Pulmonary artery endothelial cell (primary cell): ENCODE measurements at regions not wholly inside any gene's neighbourhood (a gene's known extent, or its start where the extent isn't known, plus 50 kb on each side); places are given as distances from the start of the nearest gene placed in this dataset.

Experiments used
- DNase-seq: peaks from one replicate; pipeline ENCODE4 v3.0.0-alpha.2; 2011; ENCODE audit warnings: low read depth, low spot score

DNA sequence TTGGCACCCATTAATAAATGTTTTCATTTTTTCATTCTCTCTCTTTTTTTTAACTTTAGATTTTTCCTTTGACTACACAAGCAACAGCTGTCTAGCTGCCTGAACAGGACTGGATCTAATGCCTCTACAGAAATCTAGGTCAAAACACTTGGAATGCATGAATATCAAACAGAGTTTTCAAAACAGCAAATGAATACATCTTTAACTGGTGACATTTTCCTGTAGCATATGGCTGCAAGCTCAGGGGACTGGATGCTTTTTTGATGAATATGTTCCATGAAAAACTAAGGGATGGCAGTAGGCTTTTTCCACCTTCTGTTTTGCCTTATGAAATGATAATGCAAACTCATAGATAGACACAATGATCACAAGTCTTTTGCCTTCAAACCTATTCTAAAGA, 661.7 kb downstream of the MCTP2 start:
- no peak for DNase-seq

DNA sequence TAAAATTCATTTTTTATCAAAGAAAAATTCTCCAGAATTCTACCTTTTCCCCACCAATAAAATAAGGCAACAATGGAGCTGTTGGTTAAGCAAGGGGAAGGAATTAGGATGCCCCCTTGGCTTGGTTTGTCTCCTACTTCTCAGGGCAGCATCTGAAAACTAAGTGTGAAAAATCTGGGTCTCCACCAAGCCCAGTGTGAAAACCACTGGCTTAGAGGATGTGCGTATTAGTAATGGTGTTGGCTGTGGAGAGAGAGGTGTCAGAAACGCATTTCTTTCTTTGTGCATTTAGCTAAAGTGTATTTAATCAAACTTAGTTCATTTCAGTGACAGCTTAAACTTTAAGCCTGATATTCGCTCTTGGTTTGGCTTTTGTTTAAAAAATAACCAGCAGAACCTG, 662.7 kb downstream of the MCTP2 start:
- DNase-seq, result no peak

GRCh38 chr15:94909510-94909909, 678.1 kb downstream of the MCTP2 start:
- DNase-seq, result no peak

DNA sequence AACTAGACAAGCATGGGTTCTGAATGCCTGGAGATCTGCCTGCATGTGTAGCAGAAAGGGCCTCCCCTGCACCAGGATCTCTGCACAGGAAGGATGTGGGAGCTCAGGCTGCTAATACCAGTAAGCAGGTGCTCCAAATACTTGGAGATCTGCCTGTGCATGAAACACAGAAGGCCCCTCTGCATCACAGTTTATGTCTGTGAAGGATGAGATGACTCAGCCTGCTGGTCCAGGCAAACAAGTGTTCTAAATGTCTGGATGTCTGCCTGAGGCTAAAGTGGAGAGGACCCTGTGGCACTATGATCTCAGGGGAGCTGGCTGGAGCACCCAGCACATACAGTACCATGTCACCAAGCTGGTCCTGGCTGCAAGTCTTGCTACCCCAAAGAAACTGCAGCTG, 678.8 kb downstream of the MCTP2 start:
- DNase-seq, result peak; percentile 24

DNA sequence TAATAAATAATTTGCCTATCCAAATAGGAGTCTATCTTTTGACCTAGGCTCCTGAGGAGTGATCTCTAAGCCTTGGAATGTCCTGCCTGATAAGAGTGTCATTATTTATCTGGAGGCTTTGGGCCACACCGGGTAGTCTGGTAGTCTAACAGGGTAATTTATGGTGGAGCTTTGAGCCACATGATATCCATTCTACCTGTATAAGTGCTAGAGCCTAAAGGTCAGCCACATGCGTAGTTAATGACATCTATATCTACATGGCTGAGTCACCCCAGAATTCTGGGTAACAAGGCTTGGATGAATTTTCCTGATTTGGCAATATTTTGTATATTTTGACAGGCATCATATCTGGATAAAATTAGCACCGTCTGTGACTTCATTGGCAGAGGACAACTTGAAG, 681.4 kb downstream of the MCTP2 start:
- no peak for DNase-seq

GRCh38 chr15:94917068-94917467, 685.7 kb downstream of the MCTP2 start:
- DNase-seq, result no peak

DNA sequence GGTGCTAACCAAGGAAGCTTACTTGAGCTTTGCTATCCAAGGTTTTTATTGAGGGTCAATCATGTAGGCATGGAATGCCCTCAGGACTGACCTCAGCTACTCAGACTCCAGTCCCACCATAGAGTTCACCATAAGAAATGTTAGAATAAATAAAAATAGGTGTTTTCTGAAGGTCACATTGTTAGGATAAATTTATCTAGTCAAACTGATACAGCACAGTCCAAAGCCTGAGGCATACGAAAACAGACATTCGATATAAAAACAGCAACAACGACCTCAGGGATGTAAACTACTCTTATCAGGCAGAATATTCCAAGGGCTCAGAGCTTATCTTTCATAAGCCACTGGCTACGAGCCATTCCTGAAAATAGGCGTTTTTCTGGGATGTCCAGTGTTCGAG, 690.6 kb downstream of the MCTP2 start:
- DNase-seq, result no peak

DNA sequence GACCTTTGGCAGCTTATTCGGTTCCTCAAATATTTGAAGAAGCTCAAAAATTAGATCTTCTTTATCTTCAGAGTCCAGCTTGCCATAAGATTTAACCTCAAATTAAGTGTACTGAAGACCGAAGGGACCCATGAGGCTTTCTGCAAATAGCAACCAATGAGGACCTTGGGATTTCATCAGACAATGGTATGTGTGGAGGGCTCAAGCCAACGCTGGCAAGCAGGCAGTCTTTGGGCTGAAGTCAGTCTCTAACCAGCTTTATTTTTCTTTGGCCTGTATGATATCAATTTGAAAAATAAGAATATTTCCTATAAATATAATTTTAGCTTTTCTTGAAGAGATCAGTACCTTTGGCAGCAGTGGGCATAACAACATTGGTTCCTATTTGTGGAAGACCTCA, 692.7 kb downstream of the MCTP2 start:
- DNase-seq, result no peak

DNA sequence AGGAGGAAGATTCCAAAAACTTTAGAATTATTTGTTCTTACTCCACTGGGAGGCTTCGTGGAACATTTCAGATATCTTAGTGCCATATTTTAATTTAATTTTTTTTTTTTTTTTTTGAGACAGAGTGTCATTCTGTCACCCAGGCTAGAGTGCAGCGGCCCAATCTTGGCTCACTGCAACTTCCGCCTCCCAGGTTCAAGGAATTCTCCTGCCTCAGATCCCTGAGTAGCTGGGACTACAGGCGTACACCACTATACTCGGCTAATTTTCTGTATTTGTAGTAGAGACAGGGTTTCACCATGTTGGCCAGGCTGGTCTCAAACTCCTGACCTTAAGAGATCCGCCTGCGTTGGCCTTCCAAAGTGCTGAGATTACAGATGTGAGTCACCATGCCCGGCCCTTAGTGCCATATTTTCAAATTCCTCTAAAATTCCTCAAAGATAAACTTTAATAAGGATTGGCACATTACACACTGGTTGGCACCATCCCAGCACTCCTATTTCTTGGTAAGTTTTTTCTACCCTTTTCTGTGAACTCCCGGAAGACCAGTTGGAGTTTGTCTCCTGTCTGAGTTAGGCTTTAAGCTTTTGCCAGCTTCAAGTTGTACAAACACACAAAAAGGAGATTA, 693.7 kb downstream of the MCTP2 start:
- DNase-seq, result peak; percentile 2

- no peak for DNase-seq
These were observed 694.3 kb downstream of the MCTP2 start for GRCh38 chr15:94925680-94926079.

GRCh38 chr15:94927003-94927402, 695.6 kb downstream of the MCTP2 start:
- no peak for DNase-seq

DNA sequence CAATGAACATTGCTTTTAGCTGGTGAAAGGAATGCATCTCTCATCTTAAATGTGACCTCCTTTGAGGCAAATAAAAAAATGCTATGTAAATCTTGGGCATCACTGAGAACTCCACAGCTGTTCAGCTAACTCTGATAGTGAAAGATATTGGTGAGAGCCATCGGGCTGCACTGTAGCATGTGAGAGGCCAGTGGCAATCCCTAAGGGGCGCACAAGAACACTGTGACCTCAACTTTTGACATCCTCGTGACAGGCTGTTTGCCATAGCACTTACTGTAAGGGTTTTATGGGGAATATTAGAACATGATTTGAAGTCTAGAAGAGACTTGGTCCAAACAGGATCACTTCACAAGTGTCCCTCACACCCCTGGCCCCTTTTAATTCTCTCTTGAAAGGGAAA, 697.9 kb downstream of the MCTP2 start:
- DNase-seq, result no peak

GRCh38 chr15:94930441-94930840, 699.1 kb downstream of the MCTP2 start:
- no peak for DNase-seq

- DNase-seq, result no peak
These were observed 699.6 kb downstream of the MCTP2 start for GRCh38 chr15:94930960-94931359.

GRCh38 chr15:94934440-94934839, 703.1 kb downstream of the MCTP2 start:
- no peak for DNase-seq

DNA sequence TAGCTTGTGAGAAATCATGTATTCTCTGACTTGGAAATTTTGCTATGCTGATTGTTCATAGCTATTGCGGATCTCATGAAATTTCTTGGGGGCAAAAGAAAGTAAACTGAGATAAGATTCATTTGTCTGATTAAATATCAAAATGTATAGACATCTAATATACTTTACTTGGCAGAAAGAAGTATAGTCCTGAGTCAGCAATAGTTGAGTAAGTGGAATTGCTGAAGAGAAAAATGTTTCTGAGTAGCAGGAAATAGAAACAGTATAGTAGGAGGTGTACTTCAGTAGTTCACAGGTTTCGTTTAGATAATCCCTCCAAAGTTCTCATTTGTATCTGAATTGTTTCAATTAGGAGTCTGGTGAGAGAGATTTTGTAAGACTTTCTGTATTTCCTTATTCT, 705.9 kb downstream of the MCTP2 start:
- DNase-seq, result no peak

DNA sequence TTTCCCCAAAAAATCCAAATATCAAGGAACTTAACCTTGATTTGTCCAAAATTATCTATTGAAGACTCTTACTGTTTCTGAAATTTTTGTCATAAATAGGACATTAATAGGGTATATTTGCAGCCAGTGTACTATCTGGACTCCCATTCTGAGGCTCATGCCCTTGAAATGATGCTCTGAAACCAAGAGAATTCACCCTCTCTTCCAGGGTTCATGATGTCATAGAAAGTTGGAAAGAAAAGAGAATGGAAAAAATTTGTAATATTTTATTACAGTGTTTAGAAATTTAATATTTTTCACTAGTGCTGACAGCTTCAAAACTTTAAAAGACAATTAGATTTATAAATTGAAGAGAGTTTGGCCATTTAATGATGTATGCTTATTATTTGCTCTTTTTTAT, 712.5 kb downstream of the MCTP2 start:
- DNase-seq, result no peak

- DNase-seq, result no peak
These were observed 720.2 kb downstream of the MCTP2 start for GRCh38 chr15:94951538-94951937.

GRCh38 chr15:94963953-94964352, 732.6 kb downstream of the MCTP2 start:
- no peak for DNase-seq

DNA sequence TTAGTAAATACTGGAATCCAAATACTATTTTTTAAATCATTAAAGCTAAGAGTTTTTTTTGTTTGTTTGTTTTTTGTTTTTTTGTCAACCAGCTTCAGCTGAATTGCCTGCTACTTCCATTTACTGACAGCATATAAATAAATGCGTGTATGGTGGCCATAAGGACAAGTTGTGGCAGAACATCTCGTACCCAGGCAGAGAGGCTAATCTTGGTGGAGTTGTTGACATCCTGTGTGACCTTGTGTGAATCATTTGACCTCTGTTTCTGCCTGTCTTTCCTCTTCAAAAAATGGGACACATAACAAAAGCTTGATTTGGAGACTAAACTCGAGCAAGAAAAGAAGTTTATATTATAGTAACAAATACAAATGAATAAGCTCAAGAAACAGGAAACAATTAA, 734.2 kb downstream of the MCTP2 start:
- no peak for DNase-seq

DNA sequence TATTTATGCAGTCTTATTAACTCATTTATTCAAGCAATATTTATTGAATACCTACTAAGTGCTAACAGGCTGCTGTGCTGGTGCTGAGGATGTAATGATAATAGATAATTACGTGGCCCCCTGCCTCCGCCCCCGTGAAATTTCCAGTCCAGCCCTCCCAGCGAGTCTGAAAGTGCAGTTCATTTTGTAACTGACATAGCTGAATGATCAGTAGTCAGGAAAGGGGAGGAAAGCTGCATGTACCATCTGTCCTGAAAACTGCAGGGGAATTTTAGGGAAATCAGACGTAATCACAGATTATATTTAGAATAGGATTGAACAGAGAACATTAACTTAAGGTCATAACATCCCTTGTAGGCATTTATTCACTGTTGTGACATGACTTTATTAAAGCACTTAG, 736.8 kb downstream of the MCTP2 start:
- DNase-seq, result no peak

DNA sequence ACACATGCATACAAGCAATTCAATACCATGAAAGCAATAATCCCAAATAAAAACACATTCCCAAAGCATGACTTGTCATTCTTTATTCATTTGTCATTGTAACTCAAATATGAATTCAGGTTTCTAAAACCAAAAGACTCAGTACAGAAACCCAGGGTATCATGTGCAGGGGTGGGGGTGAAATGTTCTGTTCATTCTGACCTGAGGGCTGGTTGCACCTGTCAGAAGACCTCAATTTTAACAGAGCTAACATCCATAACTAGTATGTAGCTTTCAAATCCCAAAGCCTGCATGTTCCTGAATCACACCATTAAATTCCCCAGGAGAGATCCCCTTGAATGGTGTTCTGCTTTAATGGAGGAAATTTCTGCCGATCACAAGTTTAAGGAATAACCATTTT, 738.7 kb downstream of the MCTP2 start:
- DNase-seq, result no peak

DNA sequence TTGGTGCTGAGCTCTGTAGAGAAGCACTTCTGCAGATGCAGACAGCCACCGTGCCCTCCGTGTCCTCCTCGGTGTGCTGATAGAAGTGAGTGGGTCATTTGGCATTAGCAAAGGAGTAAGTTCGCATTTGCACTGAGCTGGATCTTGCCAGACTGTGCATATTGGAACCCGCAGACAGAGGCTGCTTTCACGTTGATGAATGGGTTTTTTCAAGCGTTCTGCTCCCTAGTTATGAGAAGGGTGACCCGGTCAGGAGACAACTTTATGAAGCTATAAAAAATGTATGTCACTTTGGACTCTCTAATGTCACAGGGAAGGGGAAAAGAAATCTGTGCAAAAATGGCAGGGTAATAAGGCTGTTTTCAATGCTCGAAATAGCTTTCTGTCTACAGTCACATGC, 739.4 kb downstream of the MCTP2 start:
- DNase-seq, result no peak

GRCh38 chr15:94972314-94972713, 741.0 kb downstream of the MCTP2 start:
- no peak for DNase-seq
